Caco-2 (cell line): ENCODE measurements at regions not wholly inside any gene's neighbourhood (a gene's known extent, or its start where the extent isn't known, plus 50 kb on each side); places are given as distances from the start of the nearest gene placed in this dataset.
"Not testable (repeated sequence)": the region's sequence is repeated elsewhere in the genome, so short reads cannot be mapped to it uniquely, and the experiment has no call there.

ENCODE experiments used
- BruUV-seq: library from RNA; stranded (reverse); fragments of 400-500 nt; replicated peaks from 2 replicates; lab custom pipeline; 2021; lab: Mats Ljungman, UMichigan
- CTCF ChIA-PET: fragments of 300-600 bp; sonication (Branson Sonifier 250); formaldehyde crosslinking; loops from one replicate; lab custom pipeline; 2022; ENCODE audit warnings: antibody characterized with exemption; lab: Charles Lee
- POLR2A ChIA-PET: fragments of 300-600 bp; sonication (Branson Sonifier 250); formaldehyde crosslinking; loops from one replicate; lab custom pipeline; 2022; ENCODE audit warnings: antibody characterized with exemption; lab: Charles Lee
- DNase-seq, 2 experiments: peaks; one replicate each; pipeline versions ENCODE4 v3.0.0 to v3.0.0-alpha.2; 2020 to 2022
- H3K27me3 ChIP-seq: replicated peaks from 2 replicates; pipeline ENCODE4 v1.6.0; 2011; ENCODE audit warnings: low read length; ENCODE audit not compliant: control insufficient read depth, insufficient read depth
- H3K36me3 ChIP-seq: 2 replicates; pipeline ENCODE4 v1.5.1; 2011; ENCODE audit warnings: low read length; ENCODE audit not compliant: control insufficient read depth, insufficient read depth
- H3K4me1 ChIP-seq: fragments of 250-450 bp; sonication (Bioruptor Pico); 2 replicates; pipeline ENCODE4 v1.5.1; 2020; ENCODE audit warnings: mild to moderate bottlenecking
- H3K4me3 ChIP-seq: 2 replicates; pipeline ENCODE4 v1.5.1; 2011; ENCODE audit warnings: low read depth, mild to moderate bottlenecking, control low read depth, low read length
- H3K9me3 ChIP-seq: fragments of 250-450 bp; sonication (Bioruptor Pico); 2 replicates; pipeline ENCODE4 v1.5.1; 2020; ENCODE audit warnings: mild to moderate bottlenecking, moderate library complexity
- H3K27ac Mint-ChIP-seq: one replicate; pipeline ENCODE4 v1.8.0; 2022; ENCODE audit warnings: mixed read lengths; ENCODE audit not compliant: unreplicated experiment
- H3K27me3 Mint-ChIP-seq: one replicate; pipeline ENCODE4 v1.8.0; 2022; ENCODE audit warnings: mixed read lengths; ENCODE audit not compliant: insufficient read depth, unreplicated experiment
- H3K36me3 Mint-ChIP-seq: one replicate; pipeline ENCODE4 v1.8.0; 2022; ENCODE audit warnings: mild to moderate bottlenecking, mixed read lengths; ENCODE audit not compliant: insufficient read depth, unreplicated experiment
- H3K4me1 Mint-ChIP-seq: one replicate; pipeline ENCODE4 v1.8.0; 2022; ENCODE audit warnings: low read depth, mixed read lengths; ENCODE audit not compliant: unreplicated experiment
- H3K4me3 Mint-ChIP-seq: one replicate; pipeline ENCODE4 v1.8.0; 2022; ENCODE audit warnings: mild to moderate bottlenecking, moderate library complexity, mixed read lengths; ENCODE audit not compliant: unreplicated experiment
- H3K9me3 Mint-ChIP-seq: one replicate; pipeline ENCODE4 v1.8.0; 2022; ENCODE audit warnings: mixed read lengths; ENCODE audit not compliant: unreplicated experiment
- intact Hi-C: fragments of 100-400 bp; cut with micrococcal nuclease; formaldehyde crosslinking; loops from one replicate; pipeline ENCODE4 v1.10.0; 2022; ENCODE audit not compliant: unreplicated experiment
- TF ChIP-seq, protein P1 (sequence below), 2 experiments: fragments of 200-600 bp in 1 of 2; IDR thresholded peaks; 1 replicate in 1 of 2; 2 replicates in 1 of 2; pipeline versions ENCODE4 v1.5.1 to v1.8.0; 2011 to 2022; ENCODE audit warnings: antibody characterized with exemption in 1 of 2, control low read depth in 1 of 2, inconsistent platforms in 1 of 2, low read depth in 1 of 2, low read length in 1 of 2, mild to moderate bottlenecking in 1 of 2, moderate library complexity in 1 of 2; ENCODE audit not compliant: insufficient read depth in 1 of 2, severe bottlenecking in 1 of 2, unreplicated experiment in 1 of 2

DNA sequence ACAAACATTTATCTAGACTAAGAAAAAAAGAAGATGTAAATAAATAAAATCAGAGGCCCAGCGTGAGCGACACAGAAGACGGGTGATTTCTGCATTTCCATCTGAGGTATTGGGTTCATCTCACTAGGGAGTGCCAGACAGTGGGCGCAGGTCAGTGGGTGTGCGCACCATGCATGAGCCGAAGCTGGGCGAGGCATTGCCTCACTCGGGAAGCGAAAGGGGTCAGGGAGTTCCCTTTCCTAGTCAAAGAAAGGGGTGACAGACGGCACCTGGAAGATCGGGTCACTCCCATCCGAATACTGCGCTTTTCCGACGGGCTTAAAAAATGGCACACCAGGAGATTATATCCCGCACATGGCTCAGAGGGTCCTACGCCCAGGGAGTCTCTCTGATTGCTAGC is 79.5 kb upstream of the ABCD2 start:
- BruUV-seq, H3K4me3 ChIP-seq, H3K27me3 Mint-ChIP-seq, POLR2A ChIA-PET, H3K36me3 Mint-ChIP-seq, H3K9me3 ChIP-seq, CTCF ChIA-PET, DNase-seq, H3K4me1 ChIP-seq, H3K27me3 ChIP-seq, H3K36me3 ChIP-seq, H3K4me3 Mint-ChIP-seq, H3K27ac Mint-ChIP-seq: not testable (repeated sequence)
- Mint-ChIP-seq H3K4me1 (peaks cover 14% of the 10 kb centered on the region), H3K9me3 (peaks cover 22% of the 10 kb centered on the region)
- intact Hi-C loops = loop anchor here (10.0 kb wide), 1 partner anchor 114 kb away; no protein-coding TSS in a partner anchor

GRCh38 chr12:39697108-39697507 is 77.5 kb upstream of the ABCD2 start:
- Histone ChIP-seq H3K36me3 (no peaks in the 10 kb centered on the region), H3K27me3 (no peaks in the 10 kb centered on the region), H3K4me3 (no peak overlapping the region), H3K4me1 (peaks cover 7% of the 10 kb centered on the region), H3K9me3 (no peaks in the 10 kb centered on the region)
- no peaks in the 10 kb centered on the region for H3K36me3 Mint-ChIP-seq
- ChIA-PET CTCF (no interaction called here), POLR2A (no interaction called here)
- no TSS peak for BruUV-seq
- TF ChIP-seq, protein P1, sequence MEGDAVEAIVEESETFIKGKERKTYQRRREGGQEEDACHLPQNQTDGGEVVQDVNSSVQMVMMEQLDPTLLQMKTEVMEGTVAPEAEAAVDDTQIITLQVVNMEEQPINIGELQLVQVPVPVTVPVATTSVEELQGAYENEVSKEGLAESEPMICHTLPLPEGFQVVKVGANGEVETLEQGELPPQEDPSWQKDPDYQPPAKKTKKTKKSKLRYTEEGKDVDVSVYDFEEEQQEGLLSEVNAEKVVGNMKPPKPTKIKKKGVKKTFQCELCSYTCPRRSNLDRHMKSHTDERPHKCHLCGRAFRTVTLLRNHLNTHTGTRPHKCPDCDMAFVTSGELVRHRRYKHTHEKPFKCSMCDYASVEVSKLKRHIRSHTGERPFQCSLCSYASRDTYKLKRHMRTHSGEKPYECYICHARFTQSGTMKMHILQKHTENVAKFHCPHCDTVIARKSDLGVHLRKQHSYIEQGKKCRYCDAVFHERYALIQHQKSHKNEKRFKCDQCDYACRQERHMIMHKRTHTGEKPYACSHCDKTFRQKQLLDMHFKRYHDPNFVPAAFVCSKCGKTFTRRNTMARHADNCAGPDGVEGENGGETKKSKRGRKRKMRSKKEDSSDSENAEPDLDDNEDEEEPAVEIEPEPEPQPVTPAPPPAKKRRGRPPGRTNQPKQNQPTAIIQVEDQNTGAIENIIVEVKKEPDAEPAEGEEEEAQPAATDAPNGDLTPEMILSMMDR (IDR thresholded peaks at IDR 0.05; ENCODE audit: insufficient read depth in 1 of 2, low read depth in 1 of 2, low read length in 1 of 2, severe bottlenecking in 1 of 2, unreplicated experiment in 1 of 2) = no peak
- no peaks in the 10 kb centered on the region for H3K27me3 Mint-ChIP-seq
- intact Hi-C loops = loop anchor here (10.0 kb wide), 1 partner anchor 112 kb away; no protein-coding TSS in a partner anchor
- no peak for DNase-seq
- peaks cover 22% of the 10 kb centered on the region for H3K9me3 Mint-ChIP-seq
- no peak overlapping the region for H3K27ac Mint-ChIP-seq
- no peak overlapping the region for H3K4me3 Mint-ChIP-seq
- H3K4me1 Mint-ChIP-seq = peaks cover 14% of the 10 kb centered on the region

- TF ChIP-seq, protein P1 (IDR thresholded peaks at IDR 0.05; ENCODE audit: insufficient read depth in 1 of 2, low read depth in 1 of 2, low read length in 1 of 2, severe bottlenecking in 1 of 2, unreplicated experiment in 1 of 2) = peak in 1 of 2 experiments; percentile 35
- H3K36me3 Mint-ChIP-seq = no peaks in the 10 kb centered on the region
- no peak overlapping the region for H3K4me3 Mint-ChIP-seq
- CTCF ChIA-PET = interaction anchor here (0.6 to 0.7 kb wide), 2 partner anchors 73 to 1555 kb away, joined by 3 to 6 read pairs; partner anchors contain the start of gene ABCD2
- H3K27ac Mint-ChIP-seq = no peak overlapping the region
- peaks cover 3% of the 10 kb centered on the region for H3K9me3 Mint-ChIP-seq
- Histone ChIP-seq H3K27me3 (no peaks in the 10 kb centered on the region), H3K9me3 (no peaks in the 10 kb centered on the region), H3K4me3 (no peak overlapping the region), H3K36me3 (no peaks in the 10 kb centered on the region), H3K4me1 (peaks cover 7% of the 10 kb centered on the region)
- POLR2A ChIA-PET = no interaction called here
- H3K4me1 Mint-ChIP-seq = peaks cover 10% of the 10 kb centered on the region
- DNase-seq = no peak
- no TSS peak for BruUV-seq
- no peaks in the 10 kb centered on the region for H3K27me3 Mint-ChIP-seq
- intact Hi-C loops = loop anchor here (10.0 kb wide), 1 partner anchor 108 kb away; no protein-coding TSS in a partner anchor
These were observed 72.8 kb upstream of the ABCD2 start for GRCh38 chr12:39692258-39692853.
